H9 (cell line): ENCODE measurements at regions not wholly inside any gene's neighbourhood (a gene's known extent, or its start where the extent isn't known, plus 50 kb on each side); places are given as distances from the start of the nearest gene placed in this dataset.
"Not testable (repeated sequence)": the region's sequence is repeated elsewhere in the genome, so short reads cannot be mapped to it uniquely, and the experiment has no call there.

Experiments
- DNase-seq: peaks from one replicate; pipeline ENCODE4 v3.0.0-alpha.2; 2017
- H2AFZ ChIP-seq: one replicate; pipeline ENCODE4 v1.6.1; 2013; ENCODE audit warnings: mild to moderate bottlenecking, low read length, control low read depth, moderate library complexity
- H2AK5ac ChIP-seq: 2 replicates; pipeline ENCODE4 v1.6.1; 2013; ENCODE audit warnings: low read length, control low read depth, mixed read lengths; ENCODE audit not compliant: insufficient read length
- H2BK120ac ChIP-seq: one replicate; pipeline ENCODE4 v1.6.1; 2013; ENCODE audit warnings: low read depth, mild to moderate bottlenecking, low read length, control low read depth, inconsistent platforms; ENCODE audit not compliant: poor library complexity, severe bottlenecking
- H2BK12ac ChIP-seq: 2 replicates; pipeline ENCODE4 v1.6.1; 2013; ENCODE audit warnings: low read length, control low read depth, mixed read lengths, low read depth; ENCODE audit not compliant: insufficient read length
- H2BK15ac ChIP-seq: 2 replicates; pipeline ENCODE4 v1.6.1; 2013; ENCODE audit warnings: low read depth, low read length, control low read depth
- H2BK20ac ChIP-seq: one replicate; pipeline ENCODE4 v1.6.1; 2013; ENCODE audit warnings: low read depth, mild to moderate bottlenecking, low read length, control low read depth, inconsistent platforms; ENCODE audit not compliant: poor library complexity, severe bottlenecking
- H2BK5ac ChIP-seq: 2 replicates; pipeline ENCODE4 v1.6.1; 2013; ENCODE audit warnings: low read length, control low read depth, mixed read lengths; ENCODE audit not compliant: insufficient read length
- H3K14ac ChIP-seq: 2 replicates; pipeline ENCODE4 v1.6.1; 2013; ENCODE audit warnings: low read length, control low read depth; ENCODE audit not compliant: insufficient read depth
- H3K18ac ChIP-seq: 2 replicates; pipeline ENCODE4 v1.6.1; 2013; ENCODE audit warnings: low read depth, mild to moderate bottlenecking, mixed read lengths, low read length, control low read depth; ENCODE audit not compliant: insufficient read length
- H3K23ac ChIP-seq: 2 replicates; pipeline ENCODE4 v1.6.1; 2013; ENCODE audit warnings: low read length, control low read depth, mixed read lengths, low read depth; ENCODE audit not compliant: insufficient read length
- H3K23me2 ChIP-seq: 2 replicates; pipeline ENCODE4 v1.6.1; 2013; ENCODE audit warnings: low read depth, mild to moderate bottlenecking, mixed read lengths, low read length, control low read depth; ENCODE audit not compliant: insufficient read length, poor library complexity, severe bottlenecking
- H3K27ac ChIP-seq: 2 replicates; pipeline ENCODE4 v1.5.1; 2013; ENCODE audit warnings: low read length, control low read depth, mixed read lengths, low read depth; ENCODE audit not compliant: insufficient read length
- H3K27me3 ChIP-seq: 2 replicates; pipeline ENCODE4 v1.6.1; 2013; ENCODE audit warnings: low read length, control low read depth, inconsistent platforms; ENCODE audit not compliant: insufficient read depth
- H3K4ac ChIP-seq: 2 replicates; pipeline ENCODE4 v1.6.1; 2013; ENCODE audit warnings: low read depth, mild to moderate bottlenecking, control low read depth, inconsistent platforms, low read length, moderate library complexity
- H3K4me1 ChIP-seq: 2 replicates; pipeline ENCODE4 v1.6.1; 2013; ENCODE audit warnings: low read length, control low read depth, inconsistent platforms; ENCODE audit not compliant: insufficient read depth
- H3K4me2 ChIP-seq: 2 replicates; pipeline ENCODE4 v1.6.1; 2013; ENCODE audit warnings: low read length, control low read depth, mixed read lengths; ENCODE audit not compliant: insufficient read length, insufficient read depth
- H3K56ac ChIP-seq: 2 replicates; pipeline ENCODE4 v1.6.1; 2013; ENCODE audit warnings: low read depth, mild to moderate bottlenecking, mixed read lengths, low read length, control low read depth; ENCODE audit not compliant: insufficient read length
- H3K79me1 ChIP-seq: 2 replicates; pipeline ENCODE4 v1.6.1; 2013; ENCODE audit warnings: low read depth, mild to moderate bottlenecking, moderate library complexity, low read length, control low read depth, inconsistent platforms; ENCODE audit not compliant: insufficient read depth, poor library complexity, severe bottlenecking
- H3K79me2 ChIP-seq: 2 replicates; pipeline ENCODE4 v1.6.1; 2013; ENCODE audit warnings: low read length, control low read depth, inconsistent platforms; ENCODE audit not compliant: insufficient read depth
- H3K9ac ChIP-seq: 2 replicates; pipeline ENCODE4 v1.6.1; 2013; ENCODE audit warnings: low read length, control low read depth, mixed read lengths; ENCODE audit not compliant: insufficient read length; ENCODE audit errors: extremely low read depth
- H3K9me3 ChIP-seq: one replicate; pipeline ENCODE4 v1.6.1; 2013; ENCODE audit warnings: low read depth, low read length, inconsistent platforms; ENCODE audit not compliant: control insufficient read depth
- H3T11ph ChIP-seq: one replicate; pipeline ENCODE4 v1.6.1; 2013; ENCODE audit warnings: mild to moderate bottlenecking, low read length, control low read depth, inconsistent platforms
- H4K20me1 ChIP-seq: one replicate; pipeline ENCODE4 v1.6.1; 2013; ENCODE audit not compliant: control insufficient read depth, insufficient read length, insufficient read depth
- H4K5ac ChIP-seq: 2 replicates; pipeline ENCODE4 v1.6.1; 2013; ENCODE audit warnings: low read depth, mild to moderate bottlenecking, mixed read lengths, low read length, control low read depth; ENCODE audit not compliant: insufficient read length
- H4K8ac ChIP-seq: replicated peaks from 2 replicates; pipeline ENCODE4 v1.6.1; 2013; ENCODE audit warnings: low read length, control low read depth, mixed read lengths, low read depth; ENCODE audit not compliant: insufficient read length
- H4K91ac ChIP-seq: 2 replicates; pipeline ENCODE4 v1.6.1; 2013; ENCODE audit warnings: low read depth, mild to moderate bottlenecking, moderate library complexity, mixed read lengths, low read length, control low read depth; ENCODE audit not compliant: insufficient read length
- H3K27ac Mint-ChIP-seq, 3 experiments: 2 replicates in 2 of 3; 3 replicates in 1 of 3; pipeline ENCODE4 v1.8.0; 2020 to 2021; ENCODE audit warnings: mixed read lengths in 3 of 3, mild to moderate bottlenecking in 1 of 3, moderate library complexity in 1 of 3
- H3K27me3 Mint-ChIP-seq: 2 replicates; pipeline ENCODE4 v1.8.0; 2021; ENCODE audit warnings: low read depth, mild to moderate bottlenecking, moderate library complexity, mixed read lengths
- H3K36me3 Mint-ChIP-seq, 3 experiments: 2 replicates in 2 of 3; 3 replicates in 1 of 3; pipeline ENCODE4 v1.8.0; 2020 to 2021; ENCODE audit warnings: low read depth in 3 of 3, mixed read lengths in 3 of 3; ENCODE audit not compliant: insufficient read depth in 1 of 3
- H3K4me1 Mint-ChIP-seq, 2 experiments: 2 replicates each; pipeline ENCODE4 v1.8.0; 2020; ENCODE audit warnings: mixed read lengths in 2 of 2
- H3K4me3 Mint-ChIP-seq, 2 experiments: 2 replicates in 1 of 2; 3 replicates in 1 of 2; pipeline ENCODE4 v1.8.0; 2020 to 2021; ENCODE audit warnings: mild to moderate bottlenecking in 2 of 2, mixed read lengths in 2 of 2, moderate library complexity in 1 of 2
- H3K9me3 Mint-ChIP-seq, 2 experiments: 2 replicates in 1 of 2; 3 replicates in 1 of 2; pipeline ENCODE4 v1.8.0; 2020; ENCODE audit warnings: mild to moderate bottlenecking in 2 of 2, mixed read lengths in 2 of 2, moderate library complexity in 1 of 2
- CTCF ChIP-seq: fragments of 200-600 bp; sonication (generic); conservative IDR thresholded peaks from 3 replicates; pipeline ENCODE4 v1.8.0; 2021; ENCODE audit warnings: antibody characterized with exemption, mild to moderate bottlenecking
- WGBS: extraction: QIAGEN DNeasy Blood & Tissue Kit; methylation state at CpG from one replicate; pipeline ENCODE4 v1.1.7; 2013; ENCODE audit warnings: missing lambda C conversion rate, low lambda C conversion rate, mixed read lengths; ENCODE audit not compliant: insufficient read length; ENCODE audit errors: extremely low coverage; 5-methylcytosine and 5-hydroxymethylcytosine counted together

- Mint-ChIP-seq H3K9me3 (peaks cover 0 to 3% of the 10 kb centered on the region in 2 experiments; a peak in 3 of 5 replicates), H3K4me1 (peaks cover 11 to 22% of the 10 kb centered on the region in 2 experiments), H3K27me3 (peaks cover 4% of the 10 kb centered on the region), H3K27ac (no peak overlapping the region), H3K36me3 (peaks cover 0 to 3% (median 0%) of the 10 kb centered on the region in 3 experiments; a peak in 2 of 7 replicates), H3K4me3 (no peak overlapping the region; a peak in 1 of 5 replicates)
- Histone ChIP-seq H2BK12ac (no peak overlapping the region), H3T11ph (no peak overlapping the region), H3K27ac (no peak overlapping the region), H4K5ac (no peak overlapping the region), H2BK15ac (no peak overlapping the region), H3K14ac (no peak overlapping the region), H4K91ac (no peak overlapping the region), H2BK20ac (no peak overlapping the region), H3K18ac (no peak overlapping the region), H3K9ac (no peak overlapping the region), H3K23ac (no peak overlapping the region), H3K27me3 (no peaks in the 10 kb centered on the region), H3K9me3 (no peaks in the 10 kb centered on the region), H3K56ac (no peak overlapping the region), H2AFZ (no peak overlapping the region), H2BK5ac (no peak overlapping the region), H3K23me2 (no peaks in the 10 kb centered on the region), H3K4ac (no peak overlapping the region), H3K4me1 (no peaks in the 10 kb centered on the region), H3K79me2 (no peaks in the 10 kb centered on the region), H4K20me1 (no peaks in the 10 kb centered on the region), H3K79me1 (no peaks in the 10 kb centered on the region), H2BK120ac (no peak overlapping the region), H4K8ac (no peak overlapping the region), H3K4me2 (no peak overlapping the region), H2AK5ac (no peak overlapping the region)
- no peak for TF ChIP-seq CTCF
- WGBS = no CpG with 5 or more reads among the region's 30 CpGs
- DNase-seq = no peak
Measured at GRCh38 chr20:25991051-25991755, 294.6 kb upstream of the ZNF337 start.

- not testable (repeated sequence) for H3K4me2 ChIP-seq, H4K20me1 ChIP-seq, H3K9me3 Mint-ChIP-seq, H2BK20ac ChIP-seq, H2AK5ac ChIP-seq, H3K27me3 ChIP-seq, H3K27me3 Mint-ChIP-seq, H2BK120ac ChIP-seq, H3K9ac ChIP-seq, H3K4me1 ChIP-seq, H4K8ac ChIP-seq, H3K79me2 ChIP-seq, H3T11ph ChIP-seq, H2AFZ ChIP-seq, H3K14ac ChIP-seq, H3K27ac ChIP-seq, DNase-seq, H3K56ac ChIP-seq, H3K18ac ChIP-seq, H3K36me3 Mint-ChIP-seq, H4K5ac ChIP-seq, H3K23me2 ChIP-seq, H2BK12ac ChIP-seq, H2BK15ac ChIP-seq, H3K4ac ChIP-seq, H3K9me3 ChIP-seq, H3K4me3 Mint-ChIP-seq, H2BK5ac ChIP-seq, H3K23ac ChIP-seq, H4K91ac ChIP-seq, H3K79me1 ChIP-seq
- no CpG with 5 or more reads among the region's 11 CpGs for WGBS
- H3K27ac Mint-ChIP-seq = peak overlapping the region in 1 of 3 experiments; percentile 34; a peak in 2 of 7 replicates
- peaks cover 11 to 22% of the 10 kb centered on the region in 2 experiments for H3K4me1 Mint-ChIP-seq
Measured at GRCh38 chr20:25989686-25990085, 293.0 kb upstream of the ZNF337 start.
